CD4-positive, alpha-beta T cell treated with Interleukin-10 for 1 hour (primary cell): ENCODE measurements at regions not wholly inside any gene's neighbourhood (a gene's known extent, or its start where the extent isn't known, plus 50 kb on each side); places are given as distances from the start of the nearest gene placed in this dataset.
"Not testable (repeated sequence)": the region's sequence is repeated elsewhere in the genome, so short reads cannot be mapped to it uniquely, and the experiment has no call there.

ENCODE experiments used
- DNase-seq: peaks from one replicate; pipeline ENCODE4 v3.0.0-alpha.2; 2020

- DNase-seq, result no peak
Observed at GRCh38 chr5:138702166-138703077, 50.8 kb upstream of the CTNNA1 start.

- DNase-seq, result no peak
Observed at GRCh38 chr5:138701678-138702077, 51.5 kb upstream of the CTNNA1 start.

DNA sequence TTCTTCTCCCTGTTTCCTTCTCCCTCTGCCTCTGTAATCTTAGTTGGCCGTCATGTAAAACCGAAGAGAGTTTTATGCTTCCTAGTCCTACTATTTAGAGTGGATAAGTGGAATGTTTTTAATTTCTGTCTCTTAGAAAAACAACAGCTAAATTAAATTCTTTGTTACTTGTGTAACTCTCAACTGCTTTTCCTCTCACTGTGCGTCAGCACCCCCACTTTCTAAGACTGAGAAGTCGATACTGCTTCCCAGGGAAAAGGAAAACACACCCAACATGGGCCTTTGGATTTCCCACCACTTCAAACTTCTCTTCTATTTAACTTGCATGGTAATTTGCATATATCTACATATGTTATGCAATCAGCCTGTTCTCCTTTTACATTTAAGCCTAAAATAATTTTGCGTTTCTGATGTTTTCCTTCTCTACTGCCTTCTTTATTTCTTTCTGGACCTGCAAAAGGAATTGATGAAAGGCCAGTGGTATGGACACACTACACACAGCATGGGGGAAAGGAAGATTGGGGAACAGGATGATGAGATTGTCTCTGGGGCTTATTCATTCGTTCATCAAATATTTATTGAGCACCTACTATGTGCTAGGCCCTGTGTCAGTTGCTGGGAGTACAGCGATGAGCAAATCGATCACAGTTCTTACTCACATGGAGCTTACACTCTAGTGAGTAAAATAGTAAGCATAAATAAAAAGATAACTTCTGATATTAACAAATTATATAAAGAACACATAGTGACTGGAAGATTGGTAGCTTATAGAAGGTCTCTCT, 52.5 kb upstream of the CTNNA1 start:
- no peak for DNase-seq

GRCh38 chr5:138699482-138699881, 53.7 kb upstream of the CTNNA1 start:
- no peak for DNase-seq

GRCh38 chr5:138698713-138699112, 54.5 kb upstream of the CTNNA1 start:
- DNase-seq, result no peak

- DNase-seq, result no peak
Observed at GRCh38 chr5:138697720-138698360, 55.4 kb upstream of the CTNNA1 start.

GRCh38 chr5:138696501-138696900, 56.7 kb upstream of the CTNNA1 start:
- no peak for DNase-seq

DNA sequence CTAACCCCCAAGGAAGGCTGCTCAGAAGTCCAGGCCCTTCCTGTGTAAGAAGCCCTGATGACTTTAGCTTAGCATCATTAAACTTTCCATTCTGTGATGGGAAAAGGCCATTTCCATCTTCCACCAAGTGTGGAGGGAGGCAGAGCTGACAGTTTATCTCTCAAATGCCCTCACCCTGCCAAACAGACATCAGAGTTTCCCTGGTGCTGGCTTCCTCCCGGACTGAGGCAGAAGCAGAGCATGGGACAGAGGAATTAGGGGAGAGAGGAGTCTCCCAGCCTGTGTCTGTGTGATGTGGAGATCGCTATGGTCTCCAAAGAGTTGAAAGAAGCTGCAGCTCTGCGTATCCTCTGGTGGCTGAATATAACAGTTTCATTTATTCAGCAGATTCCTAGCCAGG, 57.4 kb upstream of the CTNNA1 start:
- no peak for DNase-seq

DNA sequence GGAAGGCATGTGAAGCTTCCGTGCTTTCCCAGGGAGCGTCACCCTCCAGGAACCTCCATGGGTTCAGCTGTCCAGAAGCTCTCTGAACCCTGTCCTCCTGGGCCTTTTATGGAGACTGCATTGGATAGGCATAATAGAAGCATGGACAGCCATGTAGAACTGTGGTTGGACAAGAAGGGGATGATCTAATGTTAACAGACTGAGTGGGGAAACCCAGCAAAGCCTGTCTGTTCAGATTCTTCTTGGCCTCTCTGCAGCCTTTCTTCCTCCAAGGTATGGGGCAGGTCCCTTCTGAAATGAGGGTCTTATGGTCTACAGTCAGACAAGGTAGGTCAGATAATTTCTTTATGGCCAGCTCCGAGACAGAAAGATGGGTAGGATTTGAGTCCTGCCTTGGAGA, 59.1 kb upstream of the CTNNA1 start:
- DNase-seq, result no peak

- no peak for DNase-seq
Observed at GRCh38 chr5:138692370-138692769, 60.9 kb upstream of the CTNNA1 start.

DNA sequence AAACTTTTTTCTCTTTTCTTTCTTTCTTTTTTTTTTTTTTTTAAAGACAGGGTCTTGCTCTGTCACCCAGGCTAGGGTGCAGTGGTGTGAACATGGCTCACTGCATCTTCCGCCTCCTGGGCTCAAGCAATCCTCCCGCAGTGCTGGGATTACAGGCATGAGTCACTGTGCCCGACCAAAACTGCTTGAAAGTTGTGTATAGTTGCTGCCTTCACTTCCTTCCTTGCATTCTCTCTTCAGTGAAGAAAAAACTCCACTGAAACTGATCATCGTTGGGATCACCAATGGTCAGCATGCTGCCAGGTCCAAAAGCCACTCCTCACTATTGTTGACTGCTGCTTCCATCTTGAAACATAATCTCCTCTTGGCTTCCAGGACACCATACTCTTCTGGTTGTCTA, 66.6 kb upstream of the CTNNA1 start:
- DNase-seq, result no peak

DNA sequence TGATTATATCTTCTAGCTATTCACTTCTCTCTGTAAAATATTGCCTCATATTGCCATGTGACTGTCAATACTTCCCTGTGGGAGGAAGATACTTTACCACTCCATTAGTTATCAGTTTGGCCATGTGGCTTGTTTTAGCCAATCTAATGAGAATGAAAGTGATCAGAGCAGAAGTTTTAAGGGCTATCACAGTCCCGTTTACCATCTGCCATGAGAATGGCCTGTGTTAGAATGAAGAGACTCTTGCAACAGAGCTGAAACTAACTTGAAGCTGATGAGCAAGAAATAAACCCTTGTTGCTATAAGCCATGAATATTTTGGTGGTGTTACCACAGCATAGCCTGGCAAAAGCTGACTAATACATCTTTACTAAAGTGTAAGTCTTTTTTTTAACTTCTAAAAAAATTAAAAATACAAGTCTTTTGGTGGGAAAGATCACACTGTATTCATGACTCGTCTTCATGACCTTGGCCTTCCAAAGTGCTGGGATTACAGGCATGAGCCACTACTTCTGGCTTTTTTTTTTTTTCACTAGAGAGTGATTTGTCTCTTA, 68.0 kb upstream of the CTNNA1 start:
- DNase-seq, result no peak

DNA sequence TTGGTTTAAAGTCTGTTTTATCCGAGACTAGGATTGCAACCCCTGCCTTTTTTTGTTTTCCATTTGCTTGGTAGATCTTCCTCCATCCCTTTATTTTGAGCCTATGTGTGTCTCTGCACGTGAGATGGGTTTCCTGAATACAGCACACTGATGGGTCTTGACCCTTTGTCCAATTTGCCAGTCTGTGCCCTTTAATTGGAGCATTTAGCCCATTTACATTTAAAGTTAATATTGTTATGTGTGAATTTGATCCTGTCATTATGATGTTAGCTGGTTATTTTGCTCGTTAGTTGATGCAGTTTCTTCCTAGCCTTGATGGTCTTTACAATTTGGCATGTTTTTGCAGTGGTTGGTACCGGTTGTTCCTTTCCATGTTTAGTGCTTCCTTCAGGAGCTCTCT, 70.8 kb upstream of the CTNNA1 start:
- not testable (repeated sequence) for DNase-seq

- not testable (repeated sequence) for DNase-seq
Observed at GRCh38 chr5:138678826-138679225, 74.4 kb upstream of the CTNNA1 start.

DNA sequence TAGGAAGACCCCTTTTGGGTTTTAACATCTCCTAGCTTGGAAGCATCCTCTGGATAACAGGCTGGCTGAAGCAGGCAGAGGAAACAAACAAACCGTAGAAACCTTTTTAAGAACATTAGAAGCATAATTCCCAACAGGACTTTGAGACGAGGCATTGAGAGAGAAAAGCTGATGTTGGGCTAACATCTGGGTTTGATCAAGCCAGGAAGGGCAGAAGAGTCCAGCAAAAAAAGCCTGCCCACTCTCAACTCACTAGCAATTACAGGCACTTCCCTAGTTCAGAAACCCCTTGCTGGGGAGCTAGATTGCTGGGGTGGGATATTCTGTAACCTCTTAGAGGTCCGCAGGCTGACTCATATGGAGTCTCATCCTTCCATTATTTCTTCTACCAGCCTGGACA, 75.4 kb upstream of the CTNNA1 start:
- no peak for DNase-seq

DNA sequence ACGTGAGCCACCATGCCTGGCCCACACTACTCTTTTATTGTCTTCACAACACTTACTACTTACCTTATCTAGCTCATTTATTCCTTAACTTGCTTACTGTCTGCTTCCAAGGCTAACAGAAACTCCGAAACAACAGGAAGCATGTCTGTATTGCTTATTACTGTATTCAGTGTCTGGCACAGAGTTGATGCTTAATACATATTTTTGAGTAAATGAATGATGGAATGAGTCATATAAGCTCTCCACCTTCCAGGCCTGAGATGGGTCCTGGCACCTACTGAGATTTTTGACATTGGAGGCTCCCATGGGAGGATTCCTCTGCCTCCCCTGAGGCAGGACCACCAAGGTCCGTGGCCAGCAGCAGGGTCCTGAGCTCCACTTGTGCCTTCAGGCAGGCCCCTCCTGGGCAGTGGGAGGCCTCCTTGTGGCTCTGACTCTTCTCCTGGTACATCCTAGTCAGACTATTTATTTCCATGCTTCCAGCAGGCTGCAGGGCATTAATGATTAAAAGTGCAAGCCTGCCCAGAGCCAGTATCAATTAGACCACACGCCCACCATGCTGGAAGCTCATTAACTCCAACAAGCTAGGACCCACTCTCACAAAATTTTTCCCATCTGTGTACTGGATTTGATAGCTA, 76.5 kb upstream of the CTNNA1 start:
- no peak for DNase-seq

DNA sequence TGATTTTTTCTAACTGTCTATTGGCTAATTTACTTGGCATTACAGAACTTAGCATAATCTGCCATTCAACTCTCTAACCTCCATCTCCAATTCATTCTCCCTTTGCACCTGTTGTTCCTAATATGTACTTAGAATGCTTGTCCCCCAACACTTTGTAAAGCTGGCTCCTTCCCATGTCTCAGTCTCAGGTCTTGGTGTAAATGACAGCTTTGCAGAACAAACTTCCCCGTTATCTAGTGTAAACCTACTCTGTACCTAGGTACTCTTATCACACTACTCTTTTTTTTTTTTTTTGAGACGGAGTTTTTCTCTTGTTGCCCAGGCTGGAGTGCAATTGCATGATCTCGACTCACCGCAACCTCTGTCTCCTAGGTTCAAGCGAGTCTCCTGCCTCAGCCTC, 77.2 kb upstream of the CTNNA1 start:
- no peak for DNase-seq

GRCh38 chr5:138668451-138669380, 84.5 kb upstream of the CTNNA1 start:
- DNase-seq, result peak; percentile 55

DNA sequence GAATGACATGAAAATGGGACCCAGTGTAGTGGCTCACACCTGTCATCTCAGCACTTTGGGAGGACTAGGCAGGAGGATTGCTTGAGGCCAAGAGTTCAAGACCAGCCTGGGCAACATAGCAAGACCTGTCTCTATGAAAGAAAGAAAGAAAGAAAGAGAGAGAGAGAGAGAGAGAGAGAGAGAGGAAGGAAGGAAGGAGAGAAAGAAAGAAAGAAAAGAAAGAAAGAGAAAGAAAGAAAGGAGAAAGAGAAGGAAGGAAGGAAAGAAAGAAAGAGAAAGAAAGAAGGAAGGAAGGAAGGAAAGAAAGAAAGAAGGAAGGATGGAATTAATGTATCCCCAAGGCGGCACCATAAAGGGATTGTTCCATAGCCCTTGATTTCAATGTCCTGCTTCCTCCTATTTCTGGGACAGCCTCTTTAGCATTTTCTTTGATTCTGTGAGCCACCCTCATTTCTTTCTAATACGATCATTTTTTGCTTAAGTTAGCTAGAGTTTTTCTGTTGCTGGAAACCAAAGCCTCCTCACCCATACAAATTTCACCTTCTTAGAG, 85.4 kb upstream of the CTNNA1 start:
- DNase-seq, result not testable (repeated sequence)

GRCh38 chr5:138666226-138666742, 86.9 kb upstream of the CTNNA1 start:
- no peak for DNase-seq

DNA sequence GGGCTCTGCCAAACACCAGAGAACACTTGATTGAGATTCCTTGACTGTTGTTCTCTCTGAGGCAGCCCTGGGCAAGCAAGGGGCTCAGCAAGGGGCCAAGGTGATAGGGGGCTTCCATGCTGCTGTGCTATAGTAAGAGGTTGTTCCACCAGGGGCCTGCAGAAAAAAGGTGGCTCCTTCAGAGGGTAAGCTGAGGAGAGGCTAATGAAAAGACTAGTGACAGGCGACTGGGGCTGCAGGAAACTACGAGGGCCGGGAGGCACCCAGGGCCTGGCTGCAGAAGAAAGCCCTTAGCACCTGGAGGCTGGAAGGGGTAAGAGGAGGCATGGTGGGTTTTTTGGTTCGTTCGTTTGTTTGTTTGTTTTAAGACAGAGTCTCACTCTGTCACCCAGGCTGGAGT, 88.0 kb upstream of the CTNNA1 start:
- DNase-seq, result no peak
